ENCODE measurements at regions not wholly inside any gene's neighbourhood (a gene's known extent, or its start where the extent isn't known, plus 50 kb on each side); places are given as distances from the start of the nearest gene placed in this dataset.
"Not testable (repeated sequence)": the region's sequence is repeated elsewhere in the genome, so short reads cannot be mapped to it uniquely, and the experiment has no call there.

GRCh38 chr12:46550266-46550879 lies 177.8 kb upstream of the SLC38A2 start:
- TF ChIP-seq CTCF (IDR thresholded peaks at IDR 0.05; ENCODE audit: insufficient read depth, low read length, poor library complexity, severe bottlenecking): no peak

GRCh38 chr12:46549527-46550265 lies 177.1 kb upstream of the SLC38A2 start:
- DNase-seq (ENCODE audit: low read depth): no peak
- Histone ChIP-seq H3K4me3 (ENCODE audit: low read depth, low read length) (no peak overlapping the region), H3K27me3 (ENCODE audit: control insufficient read depth, insufficient read depth, low read length) (no peaks in the 10 kb centered on the region), H3K36me3 (ENCODE audit: control insufficient read depth, insufficient read depth, low read length) (no peaks in the 10 kb centered on the region)
- no peak for TF ChIP-seq CTCF (IDR thresholded peaks at IDR 0.05; ENCODE audit: insufficient read depth, low read length, poor library complexity, severe bottlenecking)

More at GRCh38 chr12:46550266-46550879, 177.8 kb upstream of the SLC38A2 start:
- Histone ChIP-seq H3K36me3 (ENCODE audit: control insufficient read depth, insufficient read depth, low read length) (no peaks in the 10 kb centered on the region), H3K27me3 (ENCODE audit: control insufficient read depth, insufficient read depth, low read length) (no peaks in the 10 kb centered on the region), H3K4me3 (ENCODE audit: low read depth, low read length) (no peak overlapping the region)
- no peak for DNase-seq (ENCODE audit: low read depth)

GRCh38 chr12:46548605-46549071 lies 176.1 kb upstream of the SLC38A2 start:
- DNase-seq (ENCODE audit: low read depth): no peak
- no peak for TF ChIP-seq CTCF (IDR thresholded peaks at IDR 0.05; ENCODE audit: insufficient read depth, low read length, poor library complexity, severe bottlenecking)
- Histone ChIP-seq H3K4me3 (ENCODE audit: low read depth, low read length) (no peak overlapping the region), H3K27me3 (ENCODE audit: control insufficient read depth, insufficient read depth, low read length) (no peaks in the 10 kb centered on the region), H3K36me3 (ENCODE audit: control insufficient read depth, insufficient read depth, low read length) (no peaks in the 10 kb centered on the region)

GRCh38 chr12:46547421-46548354 lies 175.1 kb upstream of the SLC38A2 start:
- Histone ChIP-seq H3K36me3 (ENCODE audit: control insufficient read depth, insufficient read depth, low read length) (no peaks in the 10 kb centered on the region), H3K27me3 (ENCODE audit: control insufficient read depth, insufficient read depth, low read length) (no peaks in the 10 kb centered on the region), H3K4me3 (ENCODE audit: low read depth, low read length) (no peak overlapping the region)
- TF ChIP-seq CTCF (IDR thresholded peaks at IDR 0.05; ENCODE audit: insufficient read depth, low read length, poor library complexity, severe bottlenecking): no peak
- DNase-seq (ENCODE audit: low read depth): no peak

- no peak for DNase-seq (ENCODE audit: low read depth)
- no peaks in the 10 kb centered on the region for H3K36me3 ChIP-seq (ENCODE audit: control insufficient read depth, insufficient read depth, low read length)
- no peak overlapping the region for H3K4me3 ChIP-seq (ENCODE audit: low read depth, low read length)
- no peak for TF ChIP-seq CTCF (IDR thresholded peaks at IDR 0.05; ENCODE audit: insufficient read depth, low read length, poor library complexity, severe bottlenecking)
- H3K27me3 ChIP-seq (ENCODE audit: control insufficient read depth, insufficient read depth, low read length): no peaks in the 10 kb centered on the region
Measured at GRCh38 chr12:46546634-46547273, 174.2 kb upstream of the SLC38A2 start.

GRCh38 chr12:46543378-46543795 lies 170.8 kb upstream of the SLC38A2 start:
- not testable (repeated sequence) for H3K27me3 ChIP-seq (ENCODE audit: control insufficient read depth, insufficient read depth, low read length); H3K4me3 ChIP-seq (ENCODE audit: low read depth, low read length); DNase-seq (ENCODE audit: low read depth); H3K36me3 ChIP-seq (ENCODE audit: control insufficient read depth, insufficient read depth, low read length)

Measured in kidney epithelial cell (primary cell).